Endothelial cell of umbilical vein (primary cell): ENCODE measurements at regions not wholly inside any gene's neighbourhood (a gene's known extent, or its start where the extent isn't known, plus 50 kb on each side); places are given as distances from the start of the nearest gene placed in this dataset.

Source experiments
- EZH2 ChIP-seq: IDR thresholded peaks from 2 replicates; pipeline ENCODE4 v1.6.1; 2012; ENCODE audit warnings: borderline replicate concordance, low read depth, mild to moderate bottlenecking, moderate library complexity, low read length, inconsistent platforms; ENCODE audit not compliant: severe bottlenecking
- JUN ChIP-seq: IDR thresholded peaks from 2 replicates; pipeline ENCODE4 v1.6.1; 2011; ENCODE audit warnings: borderline replicate concordance, low read depth; ENCODE audit not compliant: insufficient read length, insufficient read depth
- MAX ChIP-seq: IDR thresholded peaks from 2 replicates; pipeline ENCODE4 v1.6.1; 2011; ENCODE audit not compliant: insufficient read depth, insufficient read length
- MYC ChIP-seq: IDR thresholded peaks from one replicate; pipeline ENCODE4 v1.6.1; 2011; ENCODE audit warnings: mild to moderate bottlenecking, low read depth, low read length
- POLR2A ChIP-seq: IDR thresholded peaks from 2 replicates; pipeline ENCODE4 v1.6.1; 2012; ENCODE audit warnings: low read depth, mild to moderate bottlenecking, control low read depth, low read length
- POLR2AphosphoS5 ChIP-seq: IDR thresholded peaks from 2 replicates; pipeline ENCODE4 v1.6.1; 2012; ENCODE audit warnings: low read depth, mild to moderate bottlenecking, control low read depth, low read length, moderate library complexity; ENCODE audit not compliant: insufficient read depth
- TF ChIP-seq, protein P1 (sequence below), 2 donors: IDR thresholded peaks; 1 replicate in 1 of 2; 2 replicates in 1 of 2; pipeline ENCODE4 v1.5.1; 2011; ENCODE audit warnings: low read length in 2 of 2, mild to moderate bottlenecking in 2 of 2, moderate library complexity in 2 of 2, control low read depth in 1 of 2, inconsistent platforms in 1 of 2, low read depth in 1 of 2; ENCODE audit not compliant: insufficient read depth in 1 of 2; ENCODE audit errors: extremely low read depth in 1 of 2

- TF ChIP-seq, protein P1, sequence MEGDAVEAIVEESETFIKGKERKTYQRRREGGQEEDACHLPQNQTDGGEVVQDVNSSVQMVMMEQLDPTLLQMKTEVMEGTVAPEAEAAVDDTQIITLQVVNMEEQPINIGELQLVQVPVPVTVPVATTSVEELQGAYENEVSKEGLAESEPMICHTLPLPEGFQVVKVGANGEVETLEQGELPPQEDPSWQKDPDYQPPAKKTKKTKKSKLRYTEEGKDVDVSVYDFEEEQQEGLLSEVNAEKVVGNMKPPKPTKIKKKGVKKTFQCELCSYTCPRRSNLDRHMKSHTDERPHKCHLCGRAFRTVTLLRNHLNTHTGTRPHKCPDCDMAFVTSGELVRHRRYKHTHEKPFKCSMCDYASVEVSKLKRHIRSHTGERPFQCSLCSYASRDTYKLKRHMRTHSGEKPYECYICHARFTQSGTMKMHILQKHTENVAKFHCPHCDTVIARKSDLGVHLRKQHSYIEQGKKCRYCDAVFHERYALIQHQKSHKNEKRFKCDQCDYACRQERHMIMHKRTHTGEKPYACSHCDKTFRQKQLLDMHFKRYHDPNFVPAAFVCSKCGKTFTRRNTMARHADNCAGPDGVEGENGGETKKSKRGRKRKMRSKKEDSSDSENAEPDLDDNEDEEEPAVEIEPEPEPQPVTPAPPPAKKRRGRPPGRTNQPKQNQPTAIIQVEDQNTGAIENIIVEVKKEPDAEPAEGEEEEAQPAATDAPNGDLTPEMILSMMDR (IDR thresholded peaks at IDR 0.05; ENCODE audit: extremely low read depth in 1 of 2, insufficient read depth in 1 of 2, low read depth in 1 of 2, low read length in 2 of 2): no peak
- TF ChIP-seq POLR2AphosphoS5 (no peak), POLR2A (no peak), MAX (no peak), MYC (no peak), JUN (no peak), EZH2 (no peak)
These were observed 114.7 kb downstream of the NCOR2 start for GRCh38 chr12:124452576-124453331.
